Lung (tissue), 11 donors: ENCODE measurements at regions not wholly inside any gene's neighbourhood (a gene's known extent, or its start where the extent isn't known, plus 50 kb on each side); places are given as distances from the start of the nearest gene placed in this dataset.

ENCODE experiments used
- ATAC-seq: fragments of 200-7000 bp; cut with Tn5 transposase; one replicate; pipeline ENCODE4 v1.9.1; 2020; ENCODE audit warnings: moderate number of reproducible peaks; ENCODE audit not compliant: insufficient read depth, low FRiP score
- DNase-seq, 3 donors: peaks; one replicate each; pipeline ENCODE4 v3.0.0-alpha.2; 2013 to 2017
- H3K27ac ChIP-seq, 2 donors: one replicate each; pipeline ENCODE4 v1.5.1; 2013; ENCODE audit warnings: mild to moderate bottlenecking in 2 of 2, moderate library complexity in 2 of 2, control low read depth in 1 of 2, inconsistent platforms in 1 of 2, low read depth in 1 of 2, low read length in 1 of 2
- H3K27me3 ChIP-seq, 3 donors: one replicate each; pipeline ENCODE4 v1.5.1; 2013; ENCODE audit warnings: low read length in 2 of 3; ENCODE audit not compliant: control insufficient read depth in 3 of 3, insufficient read depth in 3 of 3
- H3K36me3 ChIP-seq, 4 donors: one replicate each; pipeline ENCODE4 v1.5.1; 2013; ENCODE audit warnings: low read length in 4 of 4, mild to moderate bottlenecking in 1 of 4, moderate library complexity in 1 of 4; ENCODE audit not compliant: control insufficient read depth in 4 of 4, insufficient read depth in 4 of 4
- H3K4me1 ChIP-seq, 5 donors: one replicate each; pipeline ENCODE4 v1.5.1; 2013; ENCODE audit warnings: low read length in 5 of 5, mild to moderate bottlenecking in 2 of 5, moderate library complexity in 1 of 5; ENCODE audit not compliant: control insufficient read depth in 5 of 5, insufficient read depth in 5 of 5
- H3K4me3 ChIP-seq: one replicate; pipeline ENCODE4 v1.5.1; 2013; ENCODE audit warnings: mild to moderate bottlenecking, control low read depth, moderate library complexity
- H3K9ac ChIP-seq, 2 donors: one replicate each; pipeline ENCODE4 v1.5.1; 2013; ENCODE audit warnings: low read length in 2 of 2, control low read depth in 1 of 2; ENCODE audit not compliant: insufficient read depth in 1 of 2
- H3K9me3 ChIP-seq, 4 donors: one replicate each; pipeline ENCODE4 v1.5.1; 2013; ENCODE audit warnings: low read length in 3 of 4, mild to moderate bottlenecking in 1 of 4, moderate library complexity in 1 of 4; ENCODE audit not compliant: control insufficient read depth in 4 of 4, insufficient read depth in 3 of 4
- CTCF ChIP-seq: IDR thresholded peaks from 2 replicates; pipeline ENCODE4 v1.5.1; 2012; ENCODE audit warnings: mild to moderate bottlenecking; ENCODE audit errors: control extremely low read depth, extremely low read depth
- WGBS, 2 donors: extraction: QIAGEN DNeasy Blood & Tissue Kit; methylation state at CpG; one replicate each; pipeline ENCODE4 v1.1.7; 2013; 5-methylcytosine and 5-hydroxymethylcytosine counted together
- donor health status: control.
- donor health status: control.
- donor health status: Bipolar disorder and iron deficiency.
- donor health status: healthy.
- donor health status: DM: yes; HTN: yes; CAD: no.

GRCh38 chr1:83029916-83030315 lies 969.0 kb downstream of the TTLL7 start:
- Histone ChIP-seq H3K9ac (no peak overlapping the region), H3K4me1 (no peaks in the 10 kb centered on the region), H3K27ac (no peak overlapping the region), H3K27me3 (no peaks in the 10 kb centered on the region), H3K36me3 (no peaks in the 10 kb centered on the region), H3K4me3 (no peak overlapping the region), H3K9me3 (no peaks in the 10 kb centered on the region)
- peak in 2 of 3 donors; percentile 56 to 66 for DNase-seq
- no peak for ATAC-seq
- no peak for TF ChIP-seq CTCF

DNA sequence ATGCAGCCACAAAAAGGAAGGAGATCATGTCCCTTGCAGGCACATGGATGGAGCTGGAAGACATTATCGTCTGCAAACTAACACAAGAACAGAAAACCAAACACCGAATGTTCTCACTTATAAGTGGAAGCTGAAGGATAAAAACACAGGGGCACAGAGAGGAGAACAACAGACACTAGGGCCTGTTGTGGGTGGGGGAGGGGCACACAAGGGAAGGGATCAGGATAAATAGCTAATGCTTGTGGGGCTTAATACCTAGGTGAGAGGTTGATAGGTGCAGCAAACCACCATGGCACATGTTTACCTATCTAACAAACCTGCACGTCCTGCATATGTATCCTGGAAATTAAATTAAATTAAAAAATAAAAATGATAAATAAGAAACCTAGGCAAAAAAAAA lies 969.9 kb downstream of the TTLL7 start:
- 93 to 96% methylated on average over 3 of the region's 3 CpGs for WGBS, 2 donors
- Histone ChIP-seq H3K27ac (no peak overlapping the region), H3K36me3 (no peaks in the 10 kb centered on the region), H3K4me1 (peaks cover 0 to 5% (median 0%) of the 10 kb centered on the region in 5 donors), H3K9ac (no peak overlapping the region), H3K9me3 (no peaks in the 10 kb centered on the region), H3K4me3 (no peak overlapping the region), H3K27me3 (no peaks in the 10 kb centered on the region)
- no peak for TF ChIP-seq CTCF
- ATAC-seq (no peak), DNase-seq (no peak)

DNA sequence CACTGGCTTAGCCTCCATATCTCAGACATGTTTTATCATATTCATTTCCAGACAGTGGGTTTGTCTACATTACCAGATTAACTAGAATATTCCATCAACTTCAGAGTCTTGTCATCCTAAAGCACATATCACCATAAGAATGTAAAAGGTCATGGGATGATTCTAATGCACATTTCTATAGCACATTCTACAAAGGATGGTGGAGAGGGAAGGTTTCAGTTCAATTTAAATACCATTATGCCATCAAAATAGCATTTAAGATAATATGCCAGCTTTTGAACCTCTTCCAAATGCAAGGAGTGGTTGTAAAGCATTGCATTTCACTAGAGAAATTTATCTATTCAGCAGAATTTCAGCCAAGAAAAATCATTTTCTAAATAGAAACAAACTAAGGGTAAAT lies 970.5 kb downstream of the TTLL7 start:
- ATAC-seq (no peak), DNase-seq (no peak)
- Histone ChIP-seq H3K4me3 (no peak overlapping the region), H3K9ac (no peak overlapping the region), H3K27ac (no peak overlapping the region), H3K36me3 (no peaks in the 10 kb centered on the region), H3K9me3 (no peaks in the 10 kb centered on the region), H3K4me1 (peaks cover 0 to 5% (median 0%) of the 10 kb centered on the region in 5 donors), H3K27me3 (no peaks in the 10 kb centered on the region)
- TF ChIP-seq CTCF: no peak

DNA sequence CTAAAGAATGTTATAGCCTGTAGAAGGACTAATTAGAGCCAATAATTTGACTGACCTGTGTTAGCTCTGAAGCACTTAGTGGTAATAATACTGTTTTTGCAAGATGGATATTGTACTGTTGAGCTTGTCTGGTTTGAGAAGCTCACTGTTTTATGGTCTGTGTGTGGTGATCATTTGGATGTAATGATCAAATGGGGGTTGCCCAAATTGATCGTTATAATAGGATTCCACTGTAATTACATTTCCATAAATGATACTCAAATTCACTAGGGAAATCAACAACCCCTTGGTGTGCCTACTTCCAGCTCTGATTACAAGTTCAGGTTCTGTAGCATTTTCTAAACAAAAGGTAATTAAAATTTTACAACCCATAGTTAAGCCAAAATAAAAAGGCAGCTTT lies 971.4 kb downstream of the TTLL7 start:
- DNase-seq (no peak), ATAC-seq (no peak)
- Histone ChIP-seq H3K9me3 (no peaks in the 10 kb centered on the region), H3K36me3 (no peaks in the 10 kb centered on the region), H3K27ac (no peak overlapping the region), H3K9ac (no peak overlapping the region), H3K4me1 (peaks cover 0 to 5% (median 0%) of the 10 kb centered on the region in 5 donors), H3K4me3 (no peak overlapping the region), H3K27me3 (no peaks in the 10 kb centered on the region)
- 97 to 98% methylated on average over 1 of the region's 1 CpG for WGBS, 2 donors
- TF ChIP-seq CTCF: no peak
